Peyer's patch (tissue), 4 donors: ENCODE measurements at regions not wholly inside any gene's neighbourhood (a gene's known extent, or its start where the extent isn't known, plus 50 kb on each side); places are given as distances from the start of the nearest gene placed in this dataset.

Source experiments
- DNase-seq, 3 donors: peaks; one replicate each; pipeline ENCODE4 v3.0.0-alpha.2; 2017 to 2019
- H3K27ac ChIP-seq, 4 donors: fragments of 200-600 bp; sonication (generic); one replicate each; pipeline ENCODE4 v1.5.1; 2016 to 2019
- H3K27me3 ChIP-seq, 2 donors: fragments of 200-600 bp; sonication (generic); one replicate each; pipeline ENCODE4 v1.5.1; 2019
- H3K36me3 ChIP-seq, 3 donors: fragments of 200-600 bp; sonication (generic); one replicate each; pipeline ENCODE4 v1.5.1; 2016 to 2019
- H3K4me1 ChIP-seq, 4 donors: fragments of 200-600 bp; sonication (generic); one replicate each; pipeline ENCODE4 v1.5.1; 2016 to 2019
- H3K4me3 ChIP-seq, 4 donors: fragments of 200-600 bp; sonication (generic); 1 replicate in 3 of 4; 2 replicates in 1 of 4; pipeline ENCODE4 v1.5.1; 2016 to 2019; ENCODE audit warnings: mild to moderate bottlenecking in 1 of 4
- H3K9me3 ChIP-seq, 4 donors: fragments of 200-600 bp; sonication (generic); one replicate each; pipeline ENCODE4 v1.5.1; 2016 to 2019; ENCODE audit warnings: mild to moderate bottlenecking in 1 of 4
- CTCF ChIP-seq, 6 experiments: fragments of 450-650 bp in 4 of 6; fragments of 200-600 bp in 2 of 6; sonication (generic) in 1 of 6; IDR thresholded peaks; one replicate each; pipeline ENCODE4 v1.5.1; 2017 to 2019; ENCODE audit warnings: antibody characterized with exemption in 6 of 6, mild to moderate bottlenecking in 3 of 6, moderate library complexity in 1 of 6
- POLR2A ChIP-seq, 2 donors: fragments of 450-650 bp; IDR thresholded peaks; one replicate each; pipeline ENCODE4 v1.5.1; 2017; ENCODE audit warnings: antibody characterized with exemption in 2 of 2, mild to moderate bottlenecking in 2 of 2, moderate library complexity in 2 of 2

- TF ChIP-seq CTCF (IDR thresholded peaks at IDR 0.05) (no peak), POLR2A (IDR thresholded peaks at IDR 0.05) (no peak)
- no peak overlapping the region for H3K27ac ChIP-seq
- DNase-seq = no peak
- H3K36me3 ChIP-seq = no peaks in the 10 kb centered on the region
- peaks cover 0 to 33% (median 2%) of the 10 kb centered on the region in 4 donors for H3K4me1 ChIP-seq
- H3K9me3 ChIP-seq = no peaks in the 10 kb centered on the region
- H3K4me3 ChIP-seq = no peak overlapping the region
- H3K27me3 ChIP-seq = no peaks in the 10 kb centered on the region
Observed at GRCh38 chr2:105576050-105576439, 168.7 kb upstream of the NCK2 start.

GRCh38 chr2:105575499-105576025 lies 169.2 kb upstream of the NCK2 start:
- Histone ChIP-seq H3K4me3 (peak overlapping the region in 1 of 4 donors; percentile 4), H3K4me1 (peaks cover 0 to 33% (median 2%) of the 10 kb centered on the region in 4 donors), H3K9me3 (no peaks in the 10 kb centered on the region), H3K36me3 (no peaks in the 10 kb centered on the region), H3K27ac (no peak overlapping the region), H3K27me3 (no peaks in the 10 kb centered on the region)
- DNase-seq = no peak
- TF ChIP-seq CTCF (IDR thresholded peaks at IDR 0.05) = no peak
- no peak for TF ChIP-seq POLR2A (IDR thresholded peaks at IDR 0.05)

- Histone ChIP-seq H3K4me3 (no peak overlapping the region), H3K36me3 (no peaks in the 10 kb centered on the region), H3K4me1 (peaks cover 0 to 33% (median 2%) of the 10 kb centered on the region in 4 donors), H3K27me3 (no peaks in the 10 kb centered on the region), H3K27ac (no peak overlapping the region), H3K9me3 (no peaks in the 10 kb centered on the region)
- DNase-seq = no peak
- no peak for TF ChIP-seq POLR2A (IDR thresholded peaks at IDR 0.05)
Observed at GRCh38 chr2:105574796-105575344, 169.8 kb upstream of the NCK2 start.

- peak overlapping the region in 1 of 4 donors; percentile 34 for H3K27ac ChIP-seq
Observed at GRCh38 chr2:105573910-105574655, 170.6 kb upstream of the NCK2 start.

GRCh38 chr2:105573490-105573889 lies 171.2 kb upstream of the NCK2 start:
- Histone ChIP-seq H3K27me3 (no peaks in the 10 kb centered on the region), H3K9me3 (no peaks in the 10 kb centered on the region), H3K27ac (peak overlapping the region in 1 of 4 donors; percentile 34), H3K4me3 (peak overlapping the region in 1 of 4 donors; percentile 13), H3K36me3 (no peaks in the 10 kb centered on the region), H3K4me1 (peaks cover 0 to 33% (median 2%) of the 10 kb centered on the region in 4 donors)
- TF ChIP-seq CTCF (IDR thresholded peaks at IDR 0.05) = no peak
- TF ChIP-seq POLR2A (IDR thresholded peaks at IDR 0.05) = no peak
- DNase-seq = no peak

More at GRCh38 chr2:105573910-105574655, 170.6 kb upstream of the NCK2 start:
- no peaks in the 10 kb centered on the region for H3K36me3 ChIP-seq
- peaks cover 0 to 33% (median 2%) of the 10 kb centered on the region in 4 donors for H3K4me1 ChIP-seq
- no peak overlapping the region for H3K4me3 ChIP-seq
- no peaks in the 10 kb centered on the region for H3K27me3 ChIP-seq
- DNase-seq = no peak
- TF ChIP-seq CTCF (IDR thresholded peaks at IDR 0.05) = no peak
- no peak for TF ChIP-seq POLR2A (IDR thresholded peaks at IDR 0.05)
- no peaks in the 10 kb centered on the region for H3K9me3 ChIP-seq

- no peaks in the 10 kb centered on the region for H3K27me3 ChIP-seq
- no peak for DNase-seq
- no peak overlapping the region for H3K27ac ChIP-seq
- H3K9me3 ChIP-seq = no peaks in the 10 kb centered on the region
- peaks cover 0 to 27% (median 2%) of the 10 kb centered on the region in 4 donors for H3K4me1 ChIP-seq
- H3K4me3 ChIP-seq = no peak overlapping the region
- H3K36me3 ChIP-seq = no peaks in the 10 kb centered on the region
- TF ChIP-seq CTCF (IDR thresholded peaks at IDR 0.05) (no peak), POLR2A (IDR thresholded peaks at IDR 0.05) (no peak)
Observed at GRCh38 chr2:105571445-105571987, 172.7 kb upstream of the FHL2 start.
